Liver (tissue), 8 donors: ENCODE measurements at regions not wholly inside any gene's neighbourhood (a gene's known extent, or its start where the extent isn't known, plus 50 kb on each side); places are given as distances from the start of the nearest gene placed in this dataset.

ENCODE experiments used
- DNase-seq: peaks from one replicate; pipeline ENCODE4 v3.0.0-alpha.2; 2017; ENCODE audit warnings: low spot score
- H3K27ac ChIP-seq, 2 donors: one replicate each; pipeline ENCODE4 v1.7.0; 2013; ENCODE audit warnings: inconsistent platforms in 2 of 2, low read length in 2 of 2, control low read depth in 1 of 2, low read depth in 1 of 2, mild to moderate bottlenecking in 1 of 2
- H3K27me3 ChIP-seq, 4 donors: one replicate each; pipeline versions ENCODE4 v1.6.1 to v1.7.0; 2013; ENCODE audit warnings: low read length in 3 of 4, inconsistent platforms in 1 of 4, mild to moderate bottlenecking in 1 of 4, moderate library complexity in 1 of 4; ENCODE audit not compliant: control insufficient read depth in 4 of 4, insufficient read depth in 4 of 4
- H3K36me3 ChIP-seq, 4 donors: one replicate each; pipeline versions ENCODE4 v1.6.1 to v1.7.0; 2013; ENCODE audit warnings: low read length in 3 of 4, mild to moderate bottlenecking in 3 of 4, low read depth in 1 of 4, moderate library complexity in 1 of 4; ENCODE audit not compliant: control insufficient read depth in 4 of 4, insufficient read depth in 3 of 4
- H3K4me1 ChIP-seq, 4 donors: one replicate each; pipeline versions ENCODE4 v1.6.1 to v1.7.0; 2013; ENCODE audit warnings: low read length in 3 of 4, mild to moderate bottlenecking in 3 of 4, moderate library complexity in 1 of 4; ENCODE audit not compliant: control insufficient read depth in 4 of 4, insufficient read depth in 4 of 4
- H3K4me3 ChIP-seq, 3 donors: one replicate each; pipeline versions ENCODE4 v1.6.1 to v1.7.0; 2013; ENCODE audit warnings: low read length in 3 of 3, control low read depth in 1 of 3, low read depth in 1 of 3, mild to moderate bottlenecking in 1 of 3
- H3K9ac ChIP-seq, 2 donors: one replicate each; pipeline ENCODE4 v1.7.0; 2013; ENCODE audit warnings: low read length in 2 of 2, mild to moderate bottlenecking in 2 of 2, moderate library complexity in 2 of 2, control low read depth in 1 of 2, low read depth in 1 of 2
- H3K9me3 ChIP-seq, 4 donors: one replicate each; pipeline versions ENCODE4 v1.6.1 to v1.7.0; 2013; ENCODE audit warnings: low read length in 3 of 4; ENCODE audit not compliant: control insufficient read depth in 4 of 4
- EGR1 ChIP-seq, 2 donors: IDR thresholded peaks; 2 replicates each; pipeline ENCODE4 v1.6.1; 2016 to 2018; ENCODE audit warnings: antibody characterized with exemption in 2 of 2, low read depth in 2 of 2
- FOXA1 ChIP-seq: IDR thresholded peaks from 2 replicates; pipeline ENCODE4 v1.6.1; 2016; ENCODE audit warnings: antibody characterized with exemption
- FOXA2 ChIP-seq: IDR thresholded peaks from 2 replicates; pipeline ENCODE4 v1.6.1; 2016; ENCODE audit warnings: antibody characterized with exemption
- GABPA ChIP-seq, 2 donors: IDR thresholded peaks in 1 of 2; conservative IDR thresholded peaks in 1 of 2; 2 replicates each; pipeline ENCODE4 v1.6.1; 2016; ENCODE audit warnings: antibody characterized with exemption in 2 of 2, mild to moderate bottlenecking in 1 of 2, moderate library complexity in 1 of 2
- HNF4A ChIP-seq, 2 donors: conservative IDR thresholded peaks; 2 replicates each; pipeline ENCODE4 v1.6.1; 2016; ENCODE audit warnings: antibody characterized with exemption in 2 of 2, mild to moderate bottlenecking in 2 of 2
- HNF4G ChIP-seq: IDR thresholded peaks from 2 replicates; pipeline ENCODE4 v1.6.1; 2016; ENCODE audit warnings: antibody characterized with exemption
- NR2F2 ChIP-seq: IDR thresholded peaks from 2 replicates; pipeline ENCODE4 v1.6.1; 2016; ENCODE audit warnings: antibody characterized with exemption
- RAD21 ChIP-seq, 2 donors: IDR thresholded peaks; 2 replicates each; pipeline ENCODE4 v1.6.1; 2016; ENCODE audit warnings: antibody characterized with exemption in 2 of 2, mild to moderate bottlenecking in 2 of 2
- SP1 ChIP-seq: IDR thresholded peaks from 2 replicates; pipeline ENCODE4 v1.6.1; 2018; ENCODE audit warnings: antibody characterized with exemption, mild to moderate bottlenecking
- TAF1 ChIP-seq: conservative IDR thresholded peaks from 2 replicates; pipeline ENCODE4 v1.6.1; 2016; ENCODE audit warnings: antibody characterized with exemption, mild to moderate bottlenecking
- YY1 ChIP-seq: IDR thresholded peaks from 2 replicates; pipeline ENCODE4 v1.6.1; 2016; ENCODE audit warnings: antibody characterized with exemption, mild to moderate bottlenecking
- WGBS: extraction: QIAGEN DNeasy Blood & Tissue Kit; methylation state at CpG from one replicate; pipeline ENCODE4 v1.1.7; 2013; 5-methylcytosine and 5-hydroxymethylcytosine counted together
- TF ChIP-seq, protein P1 (sequence below): IDR thresholded peaks from 2 replicates; pipeline ENCODE4 v1.6.1; 2016; ENCODE audit warnings: antibody characterized with exemption
- TF ChIP-seq, protein P2 (sequence below): IDR thresholded peaks from 2 replicates; pipeline ENCODE4 v1.6.1; 2016; ENCODE audit warnings: antibody characterized with exemption, mild to moderate bottlenecking
- TF ChIP-seq, protein P3 (sequence below): fragments of 150-350 bp; IDR thresholded peaks from 2 replicates; pipeline ENCODE4 v1.5.1; 2017; ENCODE audit warnings: improper control_type of control experiment, low read depth, low read length; ENCODE audit not compliant: missing input control
- TF ChIP-seq, protein P4 (sequence below): IDR thresholded peaks from 2 replicates; pipeline ENCODE4 v1.6.1; 2016; ENCODE audit warnings: antibody characterized with exemption
- TF ChIP-seq, protein P5 (sequence below): IDR thresholded peaks from 2 replicates; pipeline ENCODE4 v1.6.1; 2016; ENCODE audit warnings: antibody characterized with exemption
- donor health status: healthy.
- donor health status: healthy.
- donor health status: healthy.
- donor health status: healthy.
- donor health status: healthy.

DNA sequence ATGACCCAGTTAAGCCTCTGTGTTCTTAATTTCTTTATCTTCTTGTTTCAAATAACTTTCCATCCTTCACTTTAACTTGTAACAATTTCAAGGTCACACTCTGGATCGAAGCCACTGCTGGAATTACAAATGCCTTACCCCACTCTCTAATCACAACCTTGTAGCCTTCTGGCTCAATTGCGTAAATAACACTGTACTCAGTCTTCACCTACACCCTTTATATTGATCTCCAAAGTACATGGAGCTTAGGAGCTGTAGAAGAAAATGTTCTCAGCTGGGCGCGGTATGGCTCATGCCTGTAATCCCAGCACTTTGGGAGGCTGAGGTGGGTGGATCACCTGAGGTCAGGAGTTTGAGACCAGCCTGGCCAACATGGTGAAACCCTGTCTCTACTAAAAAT is 164.3 kb upstream of the NPSR1 start:
- no peak overlapping the region for H3K9ac ChIP-seq
- no peaks in the 10 kb centered on the region for H3K36me3 ChIP-seq
- H3K27me3 ChIP-seq: no peaks in the 10 kb centered on the region
- no peaks in the 10 kb centered on the region for H3K4me1 ChIP-seq
- H3K27ac ChIP-seq: no peak overlapping the region
- H3K9me3 ChIP-seq: no peaks in the 10 kb centered on the region
- DNase-seq: no peak
- TF ChIP-seq GABPA (IDR thresholded peaks at IDR 0.05 in 1 of 2, conservative IDR thresholded peaks at IDR 0.05 in 1 of 2) (no peak), FOXA2 (no peak), FOXA1 (no peak), TAF1 (no peak), YY1 (no peak), RAD21 (IDR thresholded peaks at IDR 0.05) (no peak), HNF4A (conservative IDR thresholded peaks at IDR 0.05) (no peak), EGR1 (IDR thresholded peaks at IDR 0.05; ENCODE audit: low read depth in 2 of 2) (no peak), HNF4G (no peak)
- TF ChIP-seq, protein P1, sequence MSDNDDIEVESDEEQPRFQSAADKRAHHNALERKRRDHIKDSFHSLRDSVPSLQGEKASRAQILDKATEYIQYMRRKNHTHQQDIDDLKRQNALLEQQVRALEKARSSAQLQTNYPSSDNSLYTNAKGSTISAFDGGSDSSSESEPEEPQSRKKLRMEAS: no peak
- TF ChIP-seq, protein P2, sequence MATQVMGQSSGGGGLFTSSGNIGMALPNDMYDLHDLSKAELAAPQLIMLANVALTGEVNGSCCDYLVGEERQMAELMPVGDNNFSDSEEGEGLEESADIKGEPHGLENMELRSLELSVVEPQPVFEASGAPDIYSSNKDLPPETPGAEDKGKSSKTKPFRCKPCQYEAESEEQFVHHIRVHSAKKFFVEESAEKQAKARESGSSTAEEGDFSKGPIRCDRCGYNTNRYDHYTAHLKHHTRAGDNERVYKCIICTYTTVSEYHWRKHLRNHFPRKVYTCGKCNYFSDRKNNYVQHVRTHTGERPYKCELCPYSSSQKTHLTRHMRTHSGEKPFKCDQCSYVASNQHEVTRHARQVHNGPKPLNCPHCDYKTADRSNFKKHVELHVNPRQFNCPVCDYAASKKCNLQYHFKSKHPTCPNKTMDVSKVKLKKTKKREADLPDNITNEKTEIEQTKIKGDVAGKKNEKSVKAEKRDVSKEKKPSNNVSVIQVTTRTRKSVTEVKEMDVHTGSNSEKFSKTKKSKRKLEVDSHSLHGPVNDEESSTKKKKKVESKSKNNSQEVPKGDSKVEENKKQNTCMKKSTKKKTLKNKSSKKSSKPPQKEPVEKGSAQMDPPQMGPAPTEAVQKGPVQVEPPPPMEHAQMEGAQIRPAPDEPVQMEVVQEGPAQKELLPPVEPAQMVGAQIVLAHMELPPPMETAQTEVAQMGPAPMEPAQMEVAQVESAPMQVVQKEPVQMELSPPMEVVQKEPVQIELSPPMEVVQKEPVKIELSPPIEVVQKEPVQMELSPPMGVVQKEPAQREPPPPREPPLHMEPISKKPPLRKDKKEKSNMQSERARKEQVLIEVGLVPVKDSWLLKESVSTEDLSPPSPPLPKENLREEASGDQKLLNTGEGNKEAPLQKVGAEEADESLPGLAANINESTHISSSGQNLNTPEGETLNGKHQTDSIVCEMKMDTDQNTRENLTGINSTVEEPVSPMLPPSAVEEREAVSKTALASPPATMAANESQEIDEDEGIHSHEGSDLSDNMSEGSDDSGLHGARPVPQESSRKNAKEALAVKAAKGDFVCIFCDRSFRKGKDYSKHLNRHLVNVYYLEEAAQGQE: no peak
- TF ChIP-seq, protein P3, sequence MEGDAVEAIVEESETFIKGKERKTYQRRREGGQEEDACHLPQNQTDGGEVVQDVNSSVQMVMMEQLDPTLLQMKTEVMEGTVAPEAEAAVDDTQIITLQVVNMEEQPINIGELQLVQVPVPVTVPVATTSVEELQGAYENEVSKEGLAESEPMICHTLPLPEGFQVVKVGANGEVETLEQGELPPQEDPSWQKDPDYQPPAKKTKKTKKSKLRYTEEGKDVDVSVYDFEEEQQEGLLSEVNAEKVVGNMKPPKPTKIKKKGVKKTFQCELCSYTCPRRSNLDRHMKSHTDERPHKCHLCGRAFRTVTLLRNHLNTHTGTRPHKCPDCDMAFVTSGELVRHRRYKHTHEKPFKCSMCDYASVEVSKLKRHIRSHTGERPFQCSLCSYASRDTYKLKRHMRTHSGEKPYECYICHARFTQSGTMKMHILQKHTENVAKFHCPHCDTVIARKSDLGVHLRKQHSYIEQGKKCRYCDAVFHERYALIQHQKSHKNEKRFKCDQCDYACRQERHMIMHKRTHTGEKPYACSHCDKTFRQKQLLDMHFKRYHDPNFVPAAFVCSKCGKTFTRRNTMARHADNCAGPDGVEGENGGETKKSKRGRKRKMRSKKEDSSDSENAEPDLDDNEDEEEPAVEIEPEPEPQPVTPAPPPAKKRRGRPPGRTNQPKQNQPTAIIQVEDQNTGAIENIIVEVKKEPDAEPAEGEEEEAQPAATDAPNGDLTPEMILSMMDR: no peak
- TF ChIP-seq, protein P4, sequence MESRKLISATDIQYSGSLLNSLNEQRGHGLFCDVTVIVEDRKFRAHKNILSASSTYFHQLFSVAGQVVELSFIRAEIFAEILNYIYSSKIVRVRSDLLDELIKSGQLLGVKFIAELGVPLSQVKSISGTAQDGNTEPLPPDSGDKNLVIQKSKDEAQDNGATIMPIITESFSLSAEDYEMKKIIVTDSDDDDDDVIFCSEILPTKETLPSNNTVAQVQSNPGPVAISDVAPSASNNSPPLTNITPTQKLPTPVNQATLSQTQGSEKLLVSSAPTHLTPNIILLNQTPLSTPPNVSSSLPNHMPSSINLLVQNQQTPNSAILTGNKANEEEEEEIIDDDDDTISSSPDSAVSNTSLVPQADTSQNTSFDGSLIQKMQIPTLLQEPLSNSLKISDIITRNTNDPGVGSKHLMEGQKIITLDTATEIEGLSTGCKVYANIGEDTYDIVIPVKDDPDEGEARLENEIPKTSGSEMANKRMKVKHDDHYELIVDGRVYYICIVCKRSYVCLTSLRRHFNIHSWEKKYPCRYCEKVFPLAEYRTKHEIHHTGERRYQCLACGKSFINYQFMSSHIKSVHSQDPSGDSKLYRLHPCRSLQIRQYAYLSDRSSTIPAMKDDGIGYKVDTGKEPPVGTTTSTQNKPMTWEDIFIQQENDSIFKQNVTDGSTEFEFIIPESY: no peak
- H3K4me3 ChIP-seq: no peak overlapping the region
- WGBS: 89% methylated on average over 4 of the region's 4 CpGs

DNA sequence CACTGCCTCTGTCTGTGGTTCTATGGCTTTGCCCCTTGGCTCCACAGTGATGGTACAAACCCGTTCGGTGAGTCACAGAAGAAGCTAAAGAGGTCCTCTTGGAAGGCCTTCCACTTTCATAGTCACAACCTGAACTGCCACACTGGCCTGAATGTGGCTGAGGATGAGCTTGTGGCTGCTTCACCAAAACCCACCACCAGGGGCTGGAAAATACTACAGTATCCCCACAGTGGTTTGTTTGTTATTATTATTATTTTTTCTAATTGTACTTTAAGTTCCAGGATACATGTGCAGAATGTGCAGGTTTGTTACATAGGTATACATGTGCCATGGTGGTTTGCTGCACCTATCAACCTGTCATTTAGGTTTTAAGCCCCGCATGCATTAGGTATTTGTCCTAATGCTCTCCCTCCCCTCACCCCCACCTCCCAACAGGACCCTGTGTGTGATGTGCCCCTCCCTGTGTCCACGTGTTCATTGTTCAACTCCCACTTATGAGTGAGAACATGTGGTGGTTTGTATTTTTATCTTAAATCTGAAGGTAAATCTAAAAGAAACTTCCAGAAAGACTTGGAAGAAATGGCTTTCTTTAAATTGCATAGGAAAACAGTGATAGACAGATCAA is 160.8 kb upstream of the NPSR1 start:
- no peak overlapping the region for H3K27ac ChIP-seq
- H3K4me1 ChIP-seq: no peaks in the 10 kb centered on the region
- no peak overlapping the region for H3K4me3 ChIP-seq
- H3K36me3 ChIP-seq: no peaks in the 10 kb centered on the region
- H3K9me3 ChIP-seq: no peaks in the 10 kb centered on the region
- no peaks in the 10 kb centered on the region for H3K27me3 ChIP-seq
- no peak for DNase-seq
- 83% methylated on average over 4 of the region's 4 CpGs for WGBS
- no peak overlapping the region for H3K9ac ChIP-seq
- TF ChIP-seq, protein P3: no peak
- TF ChIP-seq FOXA1 (no peak), TAF1 (no peak), RAD21 (IDR thresholded peaks at IDR 0.05) (no peak), HNF4G (no peak), SP1 (no peak), NR2F2 (no peak), EGR1 (IDR thresholded peaks at IDR 0.05; ENCODE audit: low read depth in 2 of 2) (no peak)
- TF ChIP-seq, protein P1: no peak
- TF ChIP-seq, protein P4: no peak
- TF ChIP-seq, protein P5, sequence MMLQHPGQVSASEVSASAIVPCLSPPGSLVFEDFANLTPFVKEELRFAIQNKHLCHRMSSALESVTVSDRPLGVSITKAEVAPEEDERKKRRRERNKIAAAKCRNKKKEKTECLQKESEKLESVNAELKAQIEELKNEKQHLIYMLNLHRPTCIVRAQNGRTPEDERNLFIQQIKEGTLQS: no peak
